ENCODE measurements at regions not wholly inside any gene's neighbourhood (a gene's known extent, or its start where the extent isn't known, plus 50 kb on each side); places are given as distances from the start of the nearest gene placed in this dataset.

- no peaks in the 10 kb centered on the region for H3K9me3 ChIP-seq
- no peaks in the 10 kb centered on the region for H3K36me3 ChIP-seq
- WGBS, 2 donors = 74% methylated on average over 8 of the region's 8 CpGs
- no peaks in the 10 kb centered on the region for H3K4me1 ChIP-seq
- no peak for DNase-seq
- no peak for TF ChIP-seq CTCF (IDR thresholded peaks at IDR 0.05)
- peaks cover 0 to 19% (median 6%) of the 10 kb centered on the region in 7 donors for H3K27me3 ChIP-seq
- H3K4me3 ChIP-seq = no peak overlapping the region
- no peak overlapping the region for H3K27ac ChIP-seq
- intact Hi-C loops (cut with DNase I) = no loop called here
- no peak for ATAC-seq
Measured at GRCh38 chr9:82923912-82924605, 138.9 kb downstream of the RASEF start.

Data from heart right ventricle (tissue), 16 donors.